OCI-LY3 (cell line): ENCODE measurements at regions not wholly inside any gene's neighbourhood (a gene's known extent, or its start where the extent isn't known, plus 50 kb on each side); places are given as distances from the start of the nearest gene placed in this dataset.

Experiments
- CTCF ChIP-seq: fragments of 200-600, 300-600 bp; sonication (generic); IDR thresholded peaks from 2 replicates; pipeline ENCODE4 v1.5.1; 2014; ENCODE audit warnings: antibody characterized with exemption, low read length, low read depth
- EZH2phosphoT487 ChIP-seq: fragments of 200-600 bp; shearing (Covaris generic); IDR thresholded peaks from 2 replicates; pipeline ENCODE4 v1.6.1; 2018; ENCODE audit warnings: antibody characterized with exemption, mixed run types, low read depth

DNA sequence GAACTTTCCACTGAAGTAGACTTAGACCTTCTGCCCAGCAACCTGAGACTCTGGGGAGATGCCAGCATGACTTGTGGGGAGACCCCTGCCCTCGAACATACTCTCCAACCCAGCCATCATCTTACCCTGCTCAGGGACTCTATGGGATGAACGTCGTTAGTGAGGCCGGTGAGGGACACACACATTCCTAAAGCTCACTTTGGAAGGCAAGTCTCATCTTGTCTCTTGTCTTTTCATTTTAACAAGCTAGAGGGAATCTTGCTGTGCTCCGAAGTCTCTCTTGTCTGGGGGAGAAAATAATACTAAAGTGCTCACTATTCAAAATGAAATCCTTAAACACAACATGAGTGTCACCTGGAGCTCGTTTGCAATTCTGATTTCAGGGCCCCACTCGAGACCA lies 239.5 kb upstream of the HES1 start:
- TF ChIP-seq CTCF (peak; percentile 16; the same call in 1 of the 2 replicates), EZH2phosphoT487 (no peak)
